SK-N-SH treated with all-trans-retinoic acid at 6 μM for 48 hours (cell line): ENCODE measurements at regions not wholly inside any gene's neighbourhood (a gene's known extent, or its start where the extent isn't known, plus 50 kb on each side); places are given as distances from the start of the nearest gene placed in this dataset.

Experiments
- ATAC-seq: fragments of 200-7000 bp; cut with Tn5 transposase; 3 replicates; pipeline ENCODE4 v1.9.1; 2020; ENCODE audit warnings: mild to moderate bottlenecking, moderate library complexity
- ARNTL ChIP-seq: fragments of 450-650 bp; formaldehyde crosslinking; IDR thresholded peaks from 2 replicates; pipeline ENCODE4 v1.5.0; 2020; ENCODE audit warnings: low read depth, mild to moderate bottlenecking, moderate library complexity, borderline replicate concordance
- BACH2 ChIP-seq: fragments of 250-450 bp; sonication (Bioruptor Pico); IDR thresholded peaks from 2 replicates; pipeline ENCODE4 v1.9.0; 2021; ENCODE audit warnings: mild to moderate bottlenecking, borderline replicate concordance
- CREB5 ChIP-seq: fragments of 250-450 bp; sonication (Bioruptor Pico); IDR thresholded peaks from 2 replicates; pipeline ENCODE4 v1.5.1; 2020; ENCODE audit warnings: low read depth, mild to moderate bottlenecking, moderate library complexity
- CSDC2 ChIP-seq: fragments of 250-450 bp; sonication (Bioruptor Pico); IDR thresholded peaks from 2 replicates; pipeline ENCODE4 v1.5.0; 2020; ENCODE audit warnings: mild to moderate bottlenecking, moderate library complexity
- CSRNP3 ChIP-seq: fragments of 250-450 bp; sonication (Bioruptor Pico); IDR thresholded peaks from 2 replicates; pipeline ENCODE4 v1.5.1; 2021; ENCODE audit warnings: mild to moderate bottlenecking, moderate library complexity
- ESRRG ChIP-seq: fragments of 250-450 bp; sonication (Bioruptor Pico); IDR thresholded peaks from 2 replicates; pipeline ENCODE4 v1.6.1; 2021; ENCODE audit warnings: mild to moderate bottlenecking
- GLIS3 ChIP-seq: fragments of 250-450 bp; sonication (Bioruptor Pico); IDR thresholded peaks from 2 replicates; pipeline ENCODE4 v1.5.0; 2020; ENCODE audit warnings: mild to moderate bottlenecking, moderate library complexity
- OSR1 ChIP-seq: fragments of 250-450 bp; sonication (Bioruptor Pico); IDR thresholded peaks from 2 replicates; pipeline ENCODE4 v1.8.0; 2022; ENCODE audit warnings: moderate library complexity, mild to moderate bottlenecking, inconsistent platforms
- PPARA ChIP-seq: fragments of 250-450 bp; sonication (Bioruptor Pico); IDR thresholded peaks from 2 replicates; pipeline ENCODE4 v1.5.0; 2020; ENCODE audit warnings: mild to moderate bottlenecking, borderline replicate concordance
- RARB ChIP-seq: fragments of 250-450 bp; sonication (Bioruptor Pico); IDR thresholded peaks from 2 replicates; pipeline ENCODE4 v1.8.0; 2021; ENCODE audit warnings: mild to moderate bottlenecking, moderate library complexity
- SNAI2 ChIP-seq: fragments of 250-450 bp; sonication (Bioruptor Pico); IDR thresholded peaks from 2 replicates; pipeline ENCODE4 v1.5.0; 2020; ENCODE audit warnings: mild to moderate bottlenecking, moderate library complexity
- TCF4 ChIP-seq: fragments of 250-450 bp; sonication (Bioruptor Pico); IDR thresholded peaks from 2 replicates; pipeline ENCODE4 v1.8.0; 2021; ENCODE audit warnings: mild to moderate bottlenecking, moderate library complexity, borderline replicate concordance
- TSHZ2 ChIP-seq: fragments of 250-450 bp; sonication (Bioruptor Pico); IDR thresholded peaks from 2 replicates; pipeline ENCODE4 v1.5.0; 2020; ENCODE audit warnings: mild to moderate bottlenecking, moderate library complexity
- ZFP3 ChIP-seq: fragments of 250-450 bp; sonication (Bioruptor Pico); IDR thresholded peaks from 2 replicates; pipeline ENCODE4 v1.5.0; 2020; ENCODE audit warnings: mild to moderate bottlenecking, moderate library complexity
- ZNF565 ChIP-seq: fragments of 450-650 bp; formaldehyde crosslinking; conservative IDR thresholded peaks from 2 replicates; pipeline ENCODE4 v1.5.0; 2020; ENCODE audit warnings: low read depth, mild to moderate bottlenecking, moderate library complexity
- ZNF70 ChIP-seq: fragments of 450-650 bp; formaldehyde crosslinking; IDR thresholded peaks from 2 replicates; pipeline ENCODE4 v1.5.0; 2020; ENCODE audit warnings: mild to moderate bottlenecking, moderate library complexity
- ZNF8 ChIP-seq: fragments of 450-650 bp; formaldehyde crosslinking; IDR thresholded peaks from 2 replicates; pipeline ENCODE4 v1.5.0; 2020; ENCODE audit warnings: mild to moderate bottlenecking, moderate library complexity
- TF ChIP-seq, protein P1 (sequence below): fragments of 250-450 bp; sonication (Bioruptor Pico); IDR thresholded peaks from 2 replicates; pipeline ENCODE4 v1.8.0; 2021; ENCODE audit warnings: low read depth, mild to moderate bottlenecking, moderate library complexity, borderline replicate concordance

- TF ChIP-seq TSHZ2 (CRISPR knock-in tag) (no peak), ZNF70 (CRISPR knock-in tag) (no peak), ARNTL (CRISPR knock-in tag) (no peak), RARB (CRISPR knock-in tag) (no peak), CSDC2 (CRISPR knock-in tag) (no peak), BACH2 (CRISPR knock-in tag) (no peak)
- TF ChIP-seq, all 23 proteins: peak for 3
These were observed 178.7 kb downstream of the SEC14L1 start (continued) for GRCh38 chr17:77319211-77320043.

- TF ChIP-seq TSHZ2 (CRISPR knock-in tag) (no peak), SNAI2 (no peak), PPARA (no peak), ZNF565 (CRISPR knock-in tag) (no peak), ESRRG (CRISPR knock-in tag) (no peak), ZFP3 (CRISPR knock-in tag) (no peak), TCF4 (CRISPR knock-in tag) (no peak), ZNF70 (CRISPR knock-in tag) (no peak), ZNF8 (CRISPR knock-in tag) (no peak), CSRNP3 (CRISPR knock-in tag) (no peak), ARNTL (CRISPR knock-in tag) (no peak), GLIS3 (CRISPR knock-in tag) (no peak), OSR1 (CRISPR knock-in tag) (no peak), CREB5 (CRISPR knock-in tag) (no peak), BACH2 (CRISPR knock-in tag) (no peak)
- TF ChIP-seq, protein P1, sequence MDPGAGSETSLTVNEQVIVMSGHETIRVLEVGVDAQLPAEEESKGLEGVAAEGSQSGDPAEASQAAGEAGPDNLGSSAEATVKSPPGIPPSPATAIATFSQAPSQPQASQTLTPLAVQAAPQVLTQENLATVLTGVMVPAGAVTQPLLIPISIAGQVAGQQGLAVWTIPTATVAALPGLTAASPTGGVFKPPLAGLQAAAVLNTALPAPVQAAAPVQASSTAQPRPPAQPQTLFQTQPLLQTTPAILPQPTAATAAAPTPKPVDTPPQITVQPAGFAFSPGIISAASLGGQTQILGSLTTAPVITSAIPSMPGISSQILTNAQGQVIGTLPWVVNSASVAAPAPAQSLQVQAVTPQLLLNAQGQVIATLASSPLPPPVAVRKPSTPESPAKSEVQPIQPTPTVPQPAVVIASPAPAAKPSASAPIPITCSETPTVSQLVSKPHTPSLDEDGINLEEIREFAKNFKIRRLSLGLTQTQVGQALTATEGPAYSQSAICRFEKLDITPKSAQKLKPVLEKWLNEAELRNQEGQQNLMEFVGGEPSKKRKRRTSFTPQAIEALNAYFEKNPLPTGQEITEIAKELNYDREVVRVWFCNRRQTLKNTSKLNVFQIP (CRISPR knock-in tag): no peak
- ATAC-seq: no peak
These were observed 179.3 kb downstream of the SEC14L1 start for GRCh38 chr17:77320044-77320440.
